Hepatic stellate cell (primary cell): ENCODE measurements at regions not wholly inside any gene's neighbourhood (a gene's known extent, or its start where the extent isn't known, plus 50 kb on each side); places are given as distances from the start of the nearest gene placed in this dataset.
A peak's percentile ranks its signal among the peaks of the same experiment; 100 is the strongest.

ENCODE experiments used
- DNase-seq: peaks from one replicate; pipeline ENCODE4 v3.0.0; 2011; ENCODE audit warnings: low spot score

DNA sequence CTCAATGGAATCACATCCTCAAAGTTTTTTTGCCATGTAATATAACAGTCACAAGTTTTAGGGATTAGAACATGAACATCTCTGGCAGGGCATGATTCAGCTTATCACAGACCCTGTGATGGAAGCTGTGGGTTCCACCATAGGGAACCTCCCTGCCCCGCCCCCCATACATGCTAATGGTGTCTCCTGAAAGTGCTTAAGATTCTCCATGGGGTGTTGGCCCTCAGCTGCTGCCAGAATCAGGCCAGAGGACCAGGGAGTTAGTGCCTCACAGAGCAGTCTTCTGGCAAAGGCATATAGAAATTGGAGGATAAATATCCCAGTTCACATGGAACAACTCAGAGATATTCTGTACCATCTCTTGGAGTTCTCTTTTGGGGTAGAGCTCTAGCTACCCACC is 119.4 kb downstream of the RAB11FIP2 start:
- DNase-seq: no peak

DNA sequence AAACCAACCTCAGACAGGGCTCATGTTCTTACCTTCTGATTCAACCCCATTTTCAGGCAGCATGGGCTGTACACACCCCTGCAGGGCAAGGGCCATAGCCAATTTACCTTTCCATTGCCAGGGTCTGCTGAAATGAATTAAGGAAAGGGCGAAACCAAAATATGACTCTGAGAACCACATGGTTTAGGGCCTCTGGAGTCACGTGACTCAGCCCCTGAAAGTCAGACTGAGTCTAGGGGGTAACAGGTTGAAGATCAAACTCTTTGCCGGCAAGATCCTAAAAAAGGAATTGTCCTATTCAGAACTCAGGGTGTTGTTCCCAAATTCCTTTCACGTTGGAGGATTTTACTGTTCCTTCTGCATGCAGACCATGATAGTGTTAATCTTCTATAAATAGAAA is 118.9 kb downstream of the RAB11FIP2 start:
- no peak for DNase-seq

DNA sequence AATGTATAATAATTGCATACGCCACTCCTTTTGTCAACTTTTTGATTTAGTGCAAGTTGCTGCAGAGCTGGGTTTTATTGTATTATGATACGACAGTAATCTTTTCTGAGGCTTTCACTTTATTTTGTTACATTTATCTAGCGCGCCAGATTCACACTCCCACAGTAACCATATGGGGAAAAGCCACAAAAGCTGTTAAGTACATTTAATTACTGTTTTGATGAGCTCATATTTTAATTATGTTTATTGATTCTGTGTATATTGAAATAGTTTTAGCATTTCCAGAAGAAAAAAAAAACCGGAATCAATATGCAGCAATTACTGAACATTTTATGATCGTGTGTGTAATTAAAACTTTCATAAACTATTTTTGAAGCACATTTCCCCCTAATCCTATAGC is 118.5 kb downstream of the RAB11FIP2 start:
- DNase-seq: no peak

DNA sequence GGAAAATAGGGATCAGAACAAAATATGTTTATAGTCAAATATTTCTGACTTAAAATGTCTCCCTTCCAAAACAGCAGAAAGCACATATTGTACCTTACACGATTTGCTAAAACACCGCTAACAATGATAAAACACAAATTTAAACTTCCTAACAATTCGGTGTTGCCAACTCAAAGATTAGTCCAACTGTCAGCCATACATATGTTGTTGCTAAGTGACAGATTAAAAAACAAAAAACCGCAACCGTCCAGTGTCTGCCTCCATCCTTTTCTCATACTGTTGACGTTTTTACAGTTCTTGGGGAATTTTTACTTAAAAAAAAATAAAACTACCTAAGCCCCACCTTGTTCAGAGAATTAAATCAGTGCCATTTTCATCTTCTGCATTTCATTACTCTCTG is 118.0 kb downstream of the RAB11FIP2 start:
- no peak for DNase-seq

DNA sequence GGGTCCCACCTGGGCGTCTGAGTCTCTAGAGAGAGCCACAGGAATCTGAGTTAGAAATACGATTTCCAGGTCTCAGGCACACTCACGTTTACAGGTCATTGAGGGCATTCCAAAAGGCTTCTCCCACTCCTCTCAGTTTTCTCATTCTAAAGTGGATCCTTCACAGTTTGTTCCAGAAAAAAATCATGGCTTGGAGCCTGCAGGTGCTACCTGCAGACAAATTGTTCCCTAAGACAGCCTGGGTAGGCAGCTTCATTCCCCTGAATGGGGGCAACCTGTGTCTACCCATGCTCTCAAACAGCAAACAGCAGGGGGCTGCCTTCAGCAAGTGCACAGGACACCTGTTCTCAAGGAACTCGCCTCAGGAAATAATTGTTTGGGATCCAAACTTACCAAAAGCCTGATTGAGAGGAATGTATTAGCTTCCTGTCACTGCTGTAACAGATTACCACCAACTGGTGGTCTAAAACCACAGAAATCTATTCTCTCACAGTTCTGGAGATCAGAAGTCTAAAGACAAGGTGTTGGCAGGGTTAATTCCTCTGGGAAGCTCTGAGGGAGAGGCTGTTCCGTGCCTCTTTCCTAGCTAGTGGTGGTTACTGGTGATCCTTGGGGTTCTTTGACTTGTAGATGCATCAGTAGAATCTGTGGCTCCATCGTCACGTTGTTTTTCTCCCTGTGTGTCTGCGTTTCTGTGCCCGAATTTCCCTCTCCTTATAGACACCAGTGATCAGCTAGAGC is 117.2 kb downstream of the RAB11FIP2 start:
- DNase-seq: no peak

DNA sequence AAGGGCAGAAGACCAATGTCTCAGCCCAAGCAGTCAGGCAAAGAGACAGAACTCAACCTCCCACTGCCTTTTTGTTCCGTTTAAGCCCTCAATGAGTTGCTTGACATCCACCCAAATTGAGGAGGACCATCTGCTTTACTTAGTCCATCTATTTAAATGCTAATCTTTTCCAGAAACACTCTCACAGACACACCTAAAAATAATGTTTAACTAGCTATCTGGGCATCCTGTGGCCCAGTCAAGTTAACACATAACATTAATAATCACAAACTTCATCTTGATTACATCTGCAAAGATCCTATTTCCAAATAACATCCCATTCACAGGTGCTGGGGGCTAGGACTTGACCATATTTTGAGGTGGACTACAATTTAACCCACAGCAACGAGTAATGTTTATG is 115.7 kb downstream of the RAB11FIP2 start:
- DNase-seq: no peak

DNA sequence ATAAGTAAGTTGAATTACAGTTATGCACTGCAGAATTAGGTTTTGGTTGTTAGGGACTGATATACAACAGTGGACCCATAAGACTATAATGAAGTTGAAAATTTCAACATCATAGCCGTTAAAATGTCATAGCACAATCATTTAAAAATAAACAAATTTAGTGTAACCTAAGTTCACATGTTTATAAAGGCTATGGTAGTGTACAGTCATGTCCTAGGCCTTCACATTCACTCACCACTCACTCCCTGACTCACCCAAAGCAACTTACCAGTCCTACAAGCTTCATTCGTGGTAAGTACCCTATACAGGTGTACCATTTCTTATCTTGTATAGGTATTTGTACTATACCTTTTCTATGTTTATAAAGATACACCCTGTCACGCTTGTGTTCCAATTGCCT is 113.7 kb downstream of the RAB11FIP2 start:
- no peak for DNase-seq

DNA sequence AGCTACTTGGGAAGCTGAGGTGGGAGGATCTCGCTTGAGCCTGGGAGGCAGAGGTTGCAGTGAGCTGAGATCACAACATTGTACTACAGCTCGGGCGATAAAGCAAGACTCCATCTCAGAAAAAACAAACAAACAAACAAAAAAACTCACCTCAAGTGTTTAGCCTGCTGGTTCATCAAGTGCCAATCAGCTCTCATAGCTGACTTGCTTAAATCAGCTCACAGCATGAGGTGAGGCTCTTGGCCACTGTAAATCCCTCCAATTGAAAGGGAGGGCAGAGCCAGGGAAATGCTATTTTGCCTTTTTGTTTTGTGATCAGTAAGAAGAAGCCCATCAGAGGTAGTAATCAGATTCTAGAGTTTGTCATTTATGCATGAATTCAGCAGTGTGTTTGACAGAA is 112.3 kb downstream of the RAB11FIP2 start:
- no peak for DNase-seq

DNA sequence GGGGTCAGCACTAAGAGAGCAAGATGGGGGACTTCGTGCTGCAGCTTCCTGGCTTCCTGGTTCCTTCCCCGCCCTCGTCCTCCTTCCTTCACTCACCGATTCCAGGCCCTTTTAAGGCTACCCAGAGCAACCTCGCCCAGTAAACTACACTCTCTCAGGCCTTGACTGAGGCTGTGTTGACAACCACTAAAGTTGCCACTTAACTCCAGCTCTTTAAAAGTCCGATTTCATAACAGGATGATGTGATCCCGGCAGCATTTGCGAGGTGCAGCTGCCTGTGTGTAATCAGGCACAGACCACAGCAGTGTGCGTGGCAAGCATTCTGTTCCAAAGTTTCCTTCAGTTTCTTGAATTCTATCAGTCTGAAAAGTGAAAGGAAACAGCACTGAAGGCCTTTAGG is 110.6 kb downstream of the RAB11FIP2 start:
- DNase-seq: peak; percentile 6

DNA sequence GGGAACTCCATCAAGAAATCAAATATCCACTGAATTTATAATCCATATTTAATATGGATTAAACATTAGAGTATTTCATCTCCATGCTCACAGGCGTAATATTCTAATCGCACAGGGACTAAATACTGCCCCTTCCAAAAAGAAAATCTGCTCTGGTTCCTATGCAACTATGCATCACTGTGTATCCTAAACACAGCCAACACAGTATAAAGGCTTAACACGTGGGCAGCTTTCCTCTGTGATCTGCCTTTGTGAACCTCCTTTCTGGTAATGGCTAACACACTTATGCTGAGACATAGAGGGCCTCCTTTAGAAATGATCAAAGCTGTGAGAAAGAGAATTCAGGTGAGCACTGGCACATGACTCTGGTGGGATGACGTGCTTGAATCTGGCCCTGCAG is 110.2 kb downstream of the RAB11FIP2 start:
- DNase-seq: no peak

DNA sequence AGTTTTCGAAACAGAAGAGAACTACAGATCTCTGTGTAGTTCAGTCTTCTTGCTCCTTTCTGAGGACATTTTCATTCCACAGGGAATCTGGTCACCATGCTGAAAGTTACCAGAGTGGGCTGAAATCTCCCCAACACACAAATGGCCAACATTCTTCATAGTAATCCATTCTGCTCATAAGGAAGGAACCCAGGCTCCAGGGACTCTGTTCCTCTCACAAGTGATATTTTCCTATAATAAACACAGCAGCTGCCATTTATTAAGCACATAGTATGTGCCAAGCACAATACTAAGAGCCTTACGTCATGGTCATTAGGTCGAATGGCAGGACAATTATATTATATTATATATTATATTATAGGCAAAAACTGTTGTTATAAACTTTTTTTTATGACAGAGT is 109.8 kb downstream of the RAB11FIP2 start:
- no peak for DNase-seq

DNA sequence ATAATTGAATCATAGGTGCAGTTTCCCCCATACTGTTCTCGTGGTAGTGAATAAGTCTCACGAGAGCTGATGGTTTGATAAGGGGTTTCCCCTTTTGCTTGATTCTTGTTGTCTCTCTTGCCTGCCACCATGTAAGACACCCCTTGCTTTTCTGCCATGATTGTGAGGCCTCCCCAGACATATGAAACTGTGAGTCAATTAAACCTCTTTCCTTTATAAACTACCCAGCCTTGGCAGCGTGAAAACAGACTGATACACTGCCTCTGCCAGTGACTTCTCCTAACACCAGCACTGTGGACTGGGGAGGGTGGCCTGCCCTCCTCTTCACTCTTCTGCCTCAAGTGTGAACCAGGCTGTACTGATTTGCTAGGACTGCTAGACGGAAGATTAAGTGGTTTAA is 108.6 kb downstream of the RAB11FIP2 start:
- DNase-seq: no peak

DNA sequence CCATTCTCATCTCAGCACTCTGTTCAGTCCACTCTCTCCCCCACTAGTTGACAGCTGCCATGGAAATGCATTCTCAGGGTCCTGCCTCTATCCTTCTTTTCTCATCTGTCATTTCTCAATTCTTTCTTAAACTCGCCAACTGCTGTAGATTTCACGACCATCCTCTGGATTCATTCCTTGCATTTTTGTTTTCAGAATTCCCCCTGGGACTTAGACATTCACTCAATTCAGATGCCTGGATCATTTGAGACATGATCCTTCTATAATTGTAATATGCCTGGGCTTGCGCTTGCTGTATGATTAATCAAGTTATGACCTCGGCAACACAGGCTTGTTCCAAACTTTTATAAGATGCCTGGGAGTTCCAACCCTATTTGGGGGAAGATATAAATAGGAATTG is 104.5 kb downstream of the RAB11FIP2 start:
- DNase-seq: no peak

DNA sequence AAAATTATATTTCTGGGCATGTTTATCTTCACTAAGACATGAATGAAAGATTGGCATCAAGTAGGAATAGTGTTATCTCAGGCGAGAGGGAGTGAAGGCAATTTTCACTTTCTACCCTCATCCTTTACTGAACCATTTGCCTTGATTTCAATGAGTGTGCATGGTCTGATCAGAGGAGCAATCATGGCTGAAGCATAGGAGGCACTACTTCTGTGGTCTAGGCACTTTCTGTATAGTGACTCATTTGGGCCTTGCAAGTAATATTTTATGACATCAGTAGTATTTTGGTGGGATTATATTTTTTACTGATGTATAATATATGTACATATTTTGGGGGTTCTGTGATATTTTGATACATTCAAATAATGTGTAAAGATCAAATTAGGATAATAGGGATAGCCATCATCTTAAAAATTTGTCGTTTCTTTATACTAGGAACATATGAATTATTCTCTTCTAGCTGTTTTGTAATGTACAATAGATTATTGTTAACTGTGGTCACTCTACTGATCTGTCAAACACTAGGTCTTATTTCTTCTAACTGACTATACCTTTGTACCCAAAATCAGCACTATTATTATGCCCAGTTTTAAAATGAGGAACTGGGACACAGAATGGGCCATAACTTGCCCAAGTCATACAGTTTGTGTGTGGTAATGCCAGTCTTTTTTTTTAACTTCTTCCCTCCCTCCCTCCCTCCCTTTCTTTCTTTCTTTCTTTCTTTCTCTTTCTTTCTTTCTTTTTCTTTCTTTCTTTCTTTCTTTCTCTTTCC is 101.9 kb downstream of the RAB11FIP2 start:
- DNase-seq: no peak

DNA sequence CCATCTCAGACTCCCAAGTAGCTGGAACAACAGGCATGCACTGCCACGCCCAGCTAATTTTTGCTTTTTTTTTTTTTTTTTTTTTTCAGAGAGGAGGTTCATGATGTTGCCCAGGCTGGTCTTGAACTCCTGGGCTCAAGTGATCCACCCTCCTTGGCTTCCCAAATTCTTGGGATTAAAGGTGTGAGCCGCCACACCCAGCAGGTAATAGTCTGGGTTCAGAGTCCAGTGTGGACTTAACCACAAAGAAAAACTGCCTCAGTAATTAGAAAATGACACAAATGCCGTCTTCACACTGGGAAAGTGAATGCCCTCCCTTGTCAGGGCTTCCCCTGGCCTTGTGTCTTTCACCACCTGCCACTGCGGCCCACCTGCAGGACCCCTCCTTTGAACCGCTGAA is 101.1 kb downstream of the RAB11FIP2 start:
- no peak for DNase-seq

DNA sequence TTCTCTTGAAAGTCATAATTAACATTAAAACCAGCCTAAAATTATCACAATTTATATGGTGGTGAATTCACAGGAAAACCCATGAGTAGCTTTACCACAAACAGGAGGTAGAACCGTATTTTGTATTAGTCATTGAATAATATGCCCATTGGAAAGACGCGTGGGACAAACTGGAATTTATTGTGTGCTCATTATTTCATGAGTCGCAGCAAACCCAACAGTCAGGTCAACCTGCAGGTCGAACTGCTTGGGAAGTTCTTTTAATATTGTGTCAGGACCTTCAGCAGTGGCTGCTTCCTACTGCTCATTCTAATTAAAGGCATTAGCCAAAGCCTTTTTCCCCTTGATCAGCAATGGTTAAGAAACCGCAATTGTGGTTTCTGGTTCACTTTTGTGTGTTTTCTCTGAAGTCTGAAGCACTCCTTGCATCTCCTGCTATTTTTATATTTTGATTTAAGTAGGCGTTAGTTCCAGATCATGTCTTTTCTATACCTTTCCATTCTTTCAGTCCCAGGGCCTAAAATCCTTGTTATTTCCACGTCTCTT is 100.1 kb downstream of the RAB11FIP2 start:
- no peak for DNase-seq

DNA sequence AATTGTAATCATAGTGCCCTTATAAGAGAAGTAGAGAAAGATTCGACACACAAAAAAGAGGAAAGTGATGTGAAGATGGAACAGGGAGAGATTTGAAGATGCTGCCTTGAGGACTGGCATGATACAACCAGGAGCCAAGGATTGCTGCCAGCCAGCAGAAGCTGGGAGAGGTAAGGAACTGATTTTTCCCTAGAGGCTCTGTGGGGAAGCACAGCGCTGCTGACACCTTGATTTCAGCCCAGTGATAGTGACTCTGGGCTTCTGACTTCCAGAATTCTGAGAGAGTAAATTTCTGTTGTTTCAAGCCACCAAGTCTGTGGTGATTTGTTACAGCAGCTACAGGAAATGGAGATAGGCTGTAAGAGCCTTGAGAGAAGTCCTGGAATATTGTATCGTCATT is 98.2 kb downstream of the RAB11FIP2 start:
- DNase-seq: no peak

DNA sequence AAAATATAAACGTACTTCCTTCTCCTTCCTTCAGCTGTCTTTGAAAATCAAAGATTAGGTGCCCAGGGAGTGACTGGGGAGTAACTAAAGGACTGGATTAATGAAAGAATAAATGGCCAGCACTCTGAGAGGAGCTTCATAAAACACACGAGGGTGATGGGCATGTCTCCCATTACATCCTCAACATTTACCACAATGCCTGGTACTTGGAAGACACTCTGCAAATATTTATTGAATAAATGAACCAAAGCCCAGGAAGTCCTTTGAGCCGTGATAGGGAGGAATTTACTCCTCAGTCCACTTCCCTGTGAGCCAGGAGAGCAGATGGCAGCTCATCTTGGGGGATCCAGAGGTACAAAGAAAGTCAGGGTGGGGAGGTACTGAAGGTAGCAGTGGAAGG is 96.3 kb downstream of the RAB11FIP2 start:
- DNase-seq: no peak
